K562 (cell line): ENCODE measurements at regions not wholly inside any gene's neighbourhood (a gene's known extent, or its start where the extent isn't known, plus 50 kb on each side); places are given as distances from the start of the nearest gene placed in this dataset.

Experiments
- ATAC-seq: fragments of 200-7000 bp; cut with Tn5 transposase; 3 replicates; pipeline ENCODE4 v1.9.1; 2020; ENCODE audit warnings: moderate library complexity
- BruUV-seq: library from RNA; stranded (reverse); fragments of 400-500 nt; replicated peaks from 2 replicates; lab custom pipeline; 2021; lab: Mats Ljungman, UMichigan
- CTCF ChIA-PET: fragments of 300-600 bp; formaldehyde crosslinking; extraction: SDS; loops from one replicate; lab custom pipeline; 2021; ENCODE audit warnings: low intra/inter-chr PET ratio; lab: Yijun Ruan, JAX
- POLR2A ChIA-PET: fragments of 300-600, 350-650 bp; sonication (Branson Sonifier 250); formaldehyde crosslinking; extraction: SDS; loops from one replicate; lab custom pipeline; 2021; ENCODE audit warnings: antibody characterized with exemption, inconsistent platforms; lab: Yijun Ruan, JAX
- DNase-seq, 4 experiments: peaks; one replicate each; pipeline versions ENCODE4 v3.0.0 to v3.0.0-alpha.2; 2011 to 2018; ENCODE audit warnings: low spot score in 3 of 4, mixed read lengths in 3 of 4; ENCODE audit errors: extremely low read depth in 1 of 4
- FAIRE-seq: peaks from 2 replicates; lab custom pipeline; 2011; peaks lifted over from hg19 to GRCh38; lab: Jason Lieb, UNC
- H2AFZ ChIP-seq: 2 replicates; pipeline ENCODE4 v1.6.0; 2011; ENCODE audit warnings: low read depth, low read length, control low read depth, inconsistent platforms
- H3K27ac ChIP-seq: fragments of 200-600 bp; 3 replicates; pipeline ENCODE4 v1.8.0; 2011; ENCODE audit warnings: low read depth, mild to moderate bottlenecking, control low read depth, inconsistent platforms, low read length, moderate library complexity, mixed read lengths; ENCODE audit errors: extremely low read depth
- H3K27me3 ChIP-seq, 2 experiments: fragments of 300-600 bp in 1 of 2; 2 replicates in 1 of 2; 3 replicates in 1 of 2; pipeline versions ENCODE4 v1.6.0 to v1.8.0; 2011; ENCODE audit warnings: inconsistent platforms in 2 of 2, low read length in 2 of 2, mild to moderate bottlenecking in 1 of 2, mixed read lengths in 1 of 2, moderate library complexity in 1 of 2; ENCODE audit not compliant: control insufficient read depth in 2 of 2, insufficient read depth in 2 of 2
- H3K36me3 ChIP-seq: fragments of 300-600 bp; 3 replicates; pipeline ENCODE4 v1.8.0; 2011; ENCODE audit warnings: mild to moderate bottlenecking, low read length, inconsistent platforms; ENCODE audit not compliant: control insufficient read depth, insufficient read depth
- H3K4me1 ChIP-seq, 2 experiments: fragments of 200-600 bp in 1 of 2; replicated peaks in 1 of 2; 2 replicates in 1 of 2; 3 replicates in 1 of 2; pipeline versions ENCODE4 v1.5.1 to v1.8.0; 2011; ENCODE audit warnings: inconsistent platforms in 2 of 2, low read length in 2 of 2, mild to moderate bottlenecking in 1 of 2, mixed read lengths in 1 of 2, moderate library complexity in 1 of 2; ENCODE audit not compliant: control insufficient read depth in 2 of 2, insufficient read depth in 2 of 2
- H3K4me2 ChIP-seq: 2 replicates; pipeline ENCODE4 v1.6.1; 2011; ENCODE audit warnings: low read length, control low read depth, inconsistent platforms, mixed read lengths; ENCODE audit not compliant: insufficient read depth
- H3K4me3 ChIP-seq: fragments of 200-600 bp; sonication (generic), shearing (Covaris generic); 2 replicates; pipeline ENCODE4 v1.5.1; 2016; ENCODE audit warnings: control low read depth, inconsistent platforms
- H3K79me2 ChIP-seq: fragments of 200-600 bp; 3 replicates; pipeline ENCODE4 v1.8.0; 2011; ENCODE audit warnings: low read length, inconsistent platforms; ENCODE audit not compliant: control insufficient read depth, insufficient read depth
- H3K9ac ChIP-seq, 2 experiments: 2 replicates each; pipeline versions ENCODE4 v1.6.0 to v1.6.1; 2011; ENCODE audit warnings: low read depth in 2 of 2, low read length in 2 of 2, control low read depth in 1 of 2, inconsistent platforms in 1 of 2, mild to moderate bottlenecking in 1 of 2, mixed read lengths in 1 of 2; ENCODE audit not compliant: insufficient read depth in 1 of 2
- H3K9me1 ChIP-seq: one replicate; pipeline ENCODE4 v1.6.0; 2011; ENCODE audit warnings: inconsistent platforms, mild to moderate bottlenecking, low read length, moderate library complexity; ENCODE audit not compliant: control insufficient read depth, insufficient read depth
- H3K9me3 ChIP-seq: replicated peaks from 2 replicates; pipeline ENCODE4 v1.5.1; 2011; ENCODE audit warnings: low read depth, low read length, inconsistent platforms; ENCODE audit not compliant: control insufficient read depth, insufficient read depth
- H4K20me1 ChIP-seq: replicated peaks from 2 replicates; pipeline ENCODE4 v1.6.1; 2011; ENCODE audit warnings: low read length, inconsistent platforms, mixed read lengths; ENCODE audit not compliant: control insufficient read depth, insufficient read depth
- BDP1 ChIP-seq: IDR thresholded peaks from 3 replicates; pipeline ENCODE4 v1.6.1; 2011; ENCODE audit not compliant: insufficient read length, insufficient read depth
- CHD7 ChIP-seq: fragments of 200-600 bp; sonication (generic); IDR thresholded peaks from one replicate; pipeline ENCODE4 v1.6.1; 2012; ENCODE audit warnings: mild to moderate bottlenecking, low read depth, low read length, inconsistent platforms
- FOXJ2 ChIP-seq: fragments of 200-800 bp; sonication (Bioruptor generic); IDR thresholded peaks from 2 replicates; pipeline ENCODE4 v1.6.1; 2016; ENCODE audit warnings: missing genetic modification characterization, missing compliant biosample characterization
- HNRNPK ChIP-seq: fragments of 200-400 bp; formaldehyde crosslinking; IDR thresholded peaks from one replicate; pipeline ENCODE4 v1.6.1; 2018; ENCODE audit warnings: mild to moderate bottlenecking, low read depth, low read length; ENCODE audit not compliant: poor library complexity, severe bottlenecking
- KDM5B ChIP-seq: fragments of 200-600 bp; sonication (generic); IDR thresholded peaks from 2 replicates; pipeline ENCODE4 v1.6.1; 2012; ENCODE audit warnings: low read depth, mild to moderate bottlenecking, moderate library complexity, low read length, control low read depth, inconsistent platforms; ENCODE audit not compliant: insufficient replicate concordance
- SAP30 ChIP-seq: fragments of 200-600 bp; sonication (generic); IDR thresholded peaks from 2 replicates; pipeline ENCODE4 v1.6.1; 2012; ENCODE audit warnings: borderline replicate concordance, low read depth, mild to moderate bottlenecking, moderate library complexity, low read length, control low read depth, inconsistent platforms; ENCODE audit not compliant: insufficient read depth, poor library complexity, severe bottlenecking
- SMARCE1 ChIP-seq: fragments of 450-650 bp; IDR thresholded peaks from 2 replicates; pipeline ENCODE4 v1.7.1; 2016; ENCODE audit warnings: mild to moderate bottlenecking
- TCF7 ChIP-seq: sonication (generic); IDR thresholded peaks from 2 replicates; pipeline ENCODE4 v1.6.1; 2016; ENCODE audit warnings: antibody characterized with exemption, borderline replicate concordance
- TSC22D4 ChIP-seq: fragments of 450-650 bp; IDR thresholded peaks from 2 replicates; pipeline ENCODE4 v1.6.1; 2016; ENCODE audit warnings: missing genetic modification characterization, missing biosample characterization, control low read depth
- ZNF197 ChIP-seq: fragments of 200-800 bp; sonication (Bioruptor generic); IDR thresholded peaks from 2 replicates; pipeline ENCODE4 v1.6.1; 2016; ENCODE audit warnings: low read depth, missing genetic modification characterization, missing compliant biosample characterization
- ZNF449 ChIP-seq: fragments of 250-450 bp; sonication (Bioruptor Pico); IDR thresholded peaks from 2 replicates; pipeline ENCODE4 v1.8.0; 2022; ENCODE audit warnings: moderate library complexity, mild to moderate bottlenecking, inconsistent platforms
- WGBS: fragments of 100-300 bp; shearing (Covaris generic); methylation state at CpG from one replicate; pipeline ENCODE4 v1.1.6; 2016; ENCODE audit warnings: low coverage, mixed read lengths; ENCODE audit not compliant: insufficient coverage; ENCODE audit errors: missing lambda C conversion rate; 5-methylcytosine and 5-hydroxymethylcytosine counted together
- in situ Hi-C: fragments of 300-500 bp; cut with MboI; formaldehyde crosslinking; loops from 4 replicates; pipeline ENCODE4 v1.15.0; 2018; ENCODE audit warnings: inconsistent platforms, mixed read lengths
- intact Hi-C: fragments of 100-400 bp; cut with micrococcal nuclease; formaldehyde crosslinking; loops from 2 replicates; pipeline ENCODE4 v1.14.2; 2022

- in situ Hi-C loops (no loop called here), intact Hi-C loops (no loop called here)
- no peak for ATAC-seq
- no peak for DNase-seq
- H4K20me1 ChIP-seq: no peaks in the 10 kb centered on the region
- H3K4me3 ChIP-seq: no peak overlapping the region
- no peak for FAIRE-seq
- no peak overlapping the region for H3K4me2 ChIP-seq
- WGBS: 0% methylated on average over 1 of the region's 1 CpG
- ChIA-PET CTCF (no interaction called here), POLR2A (no interaction called here)
- H3K9ac ChIP-seq: no peak overlapping the region
- H3K4me1 ChIP-seq: no peaks in the 10 kb centered on the region
- no TSS peak for BruUV-seq
- no peak overlapping the region for H3K27ac ChIP-seq
- no peaks in the 10 kb centered on the region for H3K9me1 ChIP-seq
- 0 out of 2 replicates have a peak, but pooled peaks cover 1% of the 10 kb centered on the region for H3K9me3 ChIP-seq
- H3K79me2 ChIP-seq: no peaks in the 10 kb centered on the region
- no peaks in the 10 kb centered on the region for H3K36me3 ChIP-seq
- no peaks in the 10 kb centered on the region for H3K27me3 ChIP-seq
- no peak overlapping the region for H2AFZ ChIP-seq
- TF ChIP-seq TCF7 (no peak), CHD7 (no peak), ZNF197 (CRISPR knock-in tag) (no peak), HNRNPK (no peak), KDM5B (no peak), TSC22D4 (tag) (no peak), FOXJ2 (tag) (no peak), SAP30 (no peak), BDP1 (no peak), SMARCE1 (no peak), ZNF449 (CRISPR knock-in tag) (no peak)
Observed at GRCh38 chr5:100311806-100312205, 223.4 kb upstream of the FAM174A start.
